ENCODE measurements at regions not wholly inside any gene's neighbourhood (a gene's known extent, or its start where the extent isn't known, plus 50 kb on each side); places are given as distances from the start of the nearest gene placed in this dataset.
"Not testable (repeated sequence)": the region's sequence is repeated elsewhere in the genome, so short reads cannot be mapped to it uniquely, and the experiment has no call there.

- DNase-seq = peak; percentile 14
Measured at GRCh38 chr14:99995700-99996356, 69.4 kb upstream of the EVL start.

- DNase-seq = no peak
Measured at GRCh38 chr14:99996951-99997571, 68.2 kb upstream of the EVL start.

GRCh38 chr14:100000398-100000797, 64.8 kb upstream of the EVL start:
- DNase-seq = not testable (repeated sequence)

- no peak for DNase-seq
Measured at GRCh38 chr14:100004392-100004791, 60.8 kb upstream of the EVL start.

- no peak for DNase-seq
Measured at GRCh38 chr14:100007254-100007653, 58.0 kb upstream of the EVL start.

GRCh38 chr14:100009802-100010201, 55.4 kb upstream of the EVL start:
- DNase-seq = not testable (repeated sequence)

- DNase-seq = no peak
Measured at GRCh38 chr14:100010679-100011078, 54.5 kb upstream of the EVL start.

GRCh38 chr14:100011628-100012325, 53.4 kb upstream of the EVL start:
- no peak for DNase-seq

- DNase-seq = no peak
Measured at GRCh38 chr14:100012478-100013327, 52.5 kb upstream of the EVL start.

- no peak for DNase-seq
Measured at GRCh38 chr14:100015251-100015655, 50.0 kb upstream of the EVL start.
